Calu3 (cell line): ENCODE measurements at regions not wholly inside any gene's neighbourhood (a gene's known extent, or its start where the extent isn't known, plus 50 kb on each side); places are given as distances from the start of the nearest gene placed in this dataset.

Experiments used
- BruUV-seq: library from RNA; stranded (reverse); fragments of 400-500 nt; replicated peaks from 2 replicates; lab custom pipeline; 2021; lab: Mats Ljungman, UMichigan
- CTCF ChIA-PET: fragments of 300-600 bp; sonication (Branson Sonifier 250); formaldehyde crosslinking; loops from one replicate; lab custom pipeline; 2022; ENCODE audit warnings: antibody characterized with exemption; lab: Charles Lee
- DNase-seq: peaks from one replicate; pipeline ENCODE4 v3.0.0; 2022
- H3K27ac Mint-ChIP-seq: one replicate; pipeline ENCODE4 v1.8.0; 2022; ENCODE audit warnings: mixed read lengths; ENCODE audit not compliant: unreplicated experiment
- H3K27me3 Mint-ChIP-seq: one replicate; pipeline ENCODE4 v1.8.0; 2022; ENCODE audit warnings: mixed read lengths; ENCODE audit not compliant: unreplicated experiment
- H3K36me3 Mint-ChIP-seq: one replicate; pipeline ENCODE4 v1.8.0; 2022; ENCODE audit warnings: mild to moderate bottlenecking, moderate library complexity, mixed read lengths; ENCODE audit not compliant: insufficient read depth, unreplicated experiment
- H3K4me1 Mint-ChIP-seq: one replicate; pipeline ENCODE4 v1.8.0; 2022; ENCODE audit warnings: mild to moderate bottlenecking, low read depth, mixed read lengths; ENCODE audit not compliant: unreplicated experiment
- H3K4me3 Mint-ChIP-seq: one replicate; pipeline ENCODE4 v1.8.0; 2022; ENCODE audit warnings: mild to moderate bottlenecking, low read depth, moderate library complexity, mixed read lengths; ENCODE audit not compliant: unreplicated experiment
- H3K9me3 Mint-ChIP-seq: one replicate; pipeline ENCODE4 v1.8.0; 2022; ENCODE audit warnings: low read depth, mixed read lengths; ENCODE audit not compliant: unreplicated experiment
- CTCF ChIP-seq: fragments of 200-600 bp; IDR thresholded peaks from one replicate; pipeline ENCODE4 v1.8.0; 2022; ENCODE audit warnings: antibody characterized with exemption; ENCODE audit not compliant: unreplicated experiment
- intact Hi-C: fragments of 100-400 bp; cut with micrococcal nuclease; formaldehyde crosslinking; loops from one replicate; pipeline ENCODE4 v1.10.0; 2022; ENCODE audit not compliant: unreplicated experiment

DNA sequence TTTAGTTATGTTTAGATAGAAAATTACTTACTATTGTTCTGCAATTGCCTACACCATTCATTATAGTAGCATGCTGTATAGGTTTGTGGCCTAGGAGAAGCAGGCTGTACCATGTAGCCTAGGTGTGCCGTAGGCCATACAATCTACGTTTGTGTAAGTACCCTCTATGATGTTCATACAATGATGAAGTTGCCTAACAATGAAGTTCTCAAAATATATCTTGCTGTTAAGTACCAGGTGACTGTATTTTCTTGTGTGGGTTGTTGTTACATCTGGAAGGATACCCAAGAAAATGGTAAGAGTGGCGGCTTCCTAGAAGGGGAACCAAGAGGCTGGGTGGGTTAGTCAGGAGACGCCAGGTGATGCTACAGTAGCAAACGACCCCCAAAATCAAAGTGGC is 88.3 kb upstream of the FOXF1 start:
- CTCF ChIA-PET, result interaction anchor here (0.6 to 1.0 kb wide), 2 partner anchors 120 to 387 kb away, joined by 3 to 4 read pairs; no protein-coding TSS in a partner anchor
- no peak overlapping the region for H3K4me3 Mint-ChIP-seq
- BruUV-seq, result no TSS peak
- H3K27ac Mint-ChIP-seq, result no peak overlapping the region
- no peaks in the 10 kb centered on the region for H3K4me1 Mint-ChIP-seq
- no peaks in the 10 kb centered on the region for H3K36me3 Mint-ChIP-seq
- no peak for DNase-seq
- TF ChIP-seq CTCF, result no peak
- intact Hi-C loops, result no loop called here
- peaks cover 56% of the 10 kb centered on the region for H3K27me3 Mint-ChIP-seq
- no peaks in the 10 kb centered on the region for H3K9me3 Mint-ChIP-seq

- CTCF ChIA-PET, result no interaction called here
- Mint-ChIP-seq H3K27me3 (peaks cover 74% of the 10 kb centered on the region), H3K36me3 (no peaks in the 10 kb centered on the region), H3K9me3 (no peaks in the 10 kb centered on the region), H3K27ac (no peak overlapping the region), H3K4me1 (no peaks in the 10 kb centered on the region), H3K4me3 (no peak overlapping the region)
- no TSS peak for BruUV-seq
- intact Hi-C loops, result no loop called here
- TF ChIP-seq CTCF, result no peak
- no peak for DNase-seq
These were observed 85.9 kb upstream of the FOXF1 start for GRCh38 chr16:86424398-86424797.

- H3K9me3 Mint-ChIP-seq, result no peaks in the 10 kb centered on the region
- H3K4me1 Mint-ChIP-seq, result no peaks in the 10 kb centered on the region
- no peak for TF ChIP-seq CTCF
- CTCF ChIA-PET, result no interaction called here
- H3K27me3 Mint-ChIP-seq, result peaks cover 80% of the 10 kb centered on the region
- no peak overlapping the region for H3K4me3 Mint-ChIP-seq
- H3K27ac Mint-ChIP-seq, result no peak overlapping the region
- no peak for DNase-seq
- intact Hi-C loops, result no loop called here
- no peaks in the 10 kb centered on the region for H3K36me3 Mint-ChIP-seq
- BruUV-seq, result no TSS peak
These were observed 85.3 kb upstream of the FOXF1 start for GRCh38 chr16:86424985-86425384.

- CTCF ChIA-PET, result no interaction called here
- no peak for TF ChIP-seq CTCF
- no peak overlapping the region for H3K27ac Mint-ChIP-seq
- peaks cover 92% of the 10 kb centered on the region for H3K27me3 Mint-ChIP-seq
- no peaks in the 10 kb centered on the region for H3K36me3 Mint-ChIP-seq
- intact Hi-C loops, result no loop called here
- no TSS peak for BruUV-seq
- no peaks in the 10 kb centered on the region for H3K9me3 Mint-ChIP-seq
- H3K4me3 Mint-ChIP-seq, result no peak overlapping the region
- no peak for DNase-seq
- H3K4me1 Mint-ChIP-seq, result no peaks in the 10 kb centered on the region
These were observed 84.2 kb upstream of the FOXF1 start for GRCh38 chr16:86426063-86426642.
